ENCODE measurements at regions not wholly inside any gene's neighbourhood (a gene's known extent, or its start where the extent isn't known, plus 50 kb on each side); places are given as distances from the start of the nearest gene placed in this dataset.

- no peaks in the 10 kb centered on the region for H3K9me3 Mint-ChIP-seq
- ATAC-seq (ENCODE audit: poor library complexity), result no peak
- no peak overlapping the region for H3K27ac Mint-ChIP-seq
- ChIA-PET POLR2A (no interaction called here), CTCF (no interaction called here)
- peaks cover 21% of the 10 kb centered on the region for H3K4me1 Mint-ChIP-seq (ENCODE audit: low read depth)
- Histone ChIP-seq H3K36me3 (ENCODE audit: insufficient read depth, low read length) (no peaks in the 10 kb centered on the region), H3K27ac (ENCODE audit: low read depth in 1 of 2, low read length in 2 of 2) (no peak overlapping the region), H3K27me3 (ENCODE audit: control insufficient read depth in 1 of 2, insufficient read depth in 2 of 2, low read length in 2 of 2) (no peaks in the 10 kb centered on the region), H3K4me3 (ENCODE audit: low read length) (no peak overlapping the region), H3K9me3 (ENCODE audit: control insufficient read depth in 1 of 2, insufficient read depth in 1 of 2, low read length in 2 of 2) (no peaks in the 10 kb centered on the region), H3K4me1 (ENCODE audit: insufficient read depth, low read length) (no peaks in the 10 kb centered on the region)
- no peak overlapping the region for H3K4me3 Mint-ChIP-seq
- no peak for TF ChIP-seq CTCF (IDR thresholded peaks at IDR 0.05)
- H3K36me3 Mint-ChIP-seq (ENCODE audit: low read depth), result no peaks in the 10 kb centered on the region
- H3K27me3 Mint-ChIP-seq, result no peaks in the 10 kb centered on the region
- DNase-seq, result no peak
- intact Hi-C loops (cut with DNase I, micrococcal nuclease), result no loop called here
These were observed 422.8 kb upstream of the TBL1XR1 start for GRCh38 chr3:177620073-177620472.

GRCh38 chr3:177622520-177622919 is 425.2 kb upstream of the TBL1XR1 start:
- POLR2A ChIA-PET, result no interaction called here
- ATAC-seq (ENCODE audit: poor library complexity), result no peak
- CTCF ChIA-PET, result no interaction called here
- H3K27me3 ChIP-seq (ENCODE audit: control insufficient read depth in 1 of 2, insufficient read depth in 2 of 2, low read length in 2 of 2), result no peaks in the 10 kb centered on the region
- TF ChIP-seq CTCF (IDR thresholded peaks at IDR 0.05), result no peak
- intact Hi-C loops (cut with DNase I, micrococcal nuclease), result no loop called here
- no peak overlapping the region for H3K4me3 ChIP-seq (ENCODE audit: low read length)
- no peak overlapping the region for H3K27ac ChIP-seq (ENCODE audit: low read depth in 1 of 2, low read length in 2 of 2)
- Mint-ChIP-seq H3K4me3 (no peak overlapping the region), H3K36me3 (ENCODE audit: low read depth) (no peaks in the 10 kb centered on the region), H3K9me3 (no peaks in the 10 kb centered on the region), H3K27ac (no peak overlapping the region), H3K27me3 (no peaks in the 10 kb centered on the region), H3K4me1 (ENCODE audit: low read depth) (peaks cover 25% of the 10 kb centered on the region)
- no peaks in the 10 kb centered on the region for H3K36me3 ChIP-seq (ENCODE audit: insufficient read depth, low read length)
- DNase-seq, result no peak
- no peaks in the 10 kb centered on the region for H3K9me3 ChIP-seq (ENCODE audit: control insufficient read depth in 1 of 2, insufficient read depth in 1 of 2, low read length in 2 of 2)
- H3K4me1 ChIP-seq (ENCODE audit: insufficient read depth, low read length), result no peaks in the 10 kb centered on the region

GRCh38 chr3:177622982-177623617 is 425.8 kb upstream of the TBL1XR1 start:
- Mint-ChIP-seq H3K4me1 (ENCODE audit: low read depth) (peaks cover 29% of the 10 kb centered on the region), H3K27me3 (no peaks in the 10 kb centered on the region), H3K9me3 (no peaks in the 10 kb centered on the region), H3K4me3 (no peak overlapping the region), H3K36me3 (ENCODE audit: low read depth) (no peaks in the 10 kb centered on the region), H3K27ac (no peak overlapping the region)
- Histone ChIP-seq H3K4me3 (ENCODE audit: low read length) (no peak overlapping the region), H3K4me1 (ENCODE audit: insufficient read depth, low read length) (no peaks in the 10 kb centered on the region), H3K36me3 (ENCODE audit: insufficient read depth, low read length) (no peaks in the 10 kb centered on the region), H3K9me3 (ENCODE audit: control insufficient read depth in 1 of 2, insufficient read depth in 1 of 2, low read length in 2 of 2) (no peaks in the 10 kb centered on the region), H3K27me3 (ENCODE audit: control insufficient read depth in 1 of 2, insufficient read depth in 2 of 2, low read length in 2 of 2) (no peaks in the 10 kb centered on the region), H3K27ac (ENCODE audit: low read depth in 1 of 2, low read length in 2 of 2) (no peak overlapping the region)
- ATAC-seq (ENCODE audit: poor library complexity) (no peak), DNase-seq (no peak)
- ChIA-PET POLR2A (no interaction called here), CTCF (no interaction called here)
- no peak for TF ChIP-seq CTCF (IDR thresholded peaks at IDR 0.05)
- intact Hi-C loops (cut with DNase I, micrococcal nuclease), result no loop called here
